ENCODE measurements at regions not wholly inside any gene's neighbourhood (a gene's known extent, or its start where the extent isn't known, plus 50 kb on each side); places are given as distances from the start of the nearest gene placed in this dataset.

DNA sequence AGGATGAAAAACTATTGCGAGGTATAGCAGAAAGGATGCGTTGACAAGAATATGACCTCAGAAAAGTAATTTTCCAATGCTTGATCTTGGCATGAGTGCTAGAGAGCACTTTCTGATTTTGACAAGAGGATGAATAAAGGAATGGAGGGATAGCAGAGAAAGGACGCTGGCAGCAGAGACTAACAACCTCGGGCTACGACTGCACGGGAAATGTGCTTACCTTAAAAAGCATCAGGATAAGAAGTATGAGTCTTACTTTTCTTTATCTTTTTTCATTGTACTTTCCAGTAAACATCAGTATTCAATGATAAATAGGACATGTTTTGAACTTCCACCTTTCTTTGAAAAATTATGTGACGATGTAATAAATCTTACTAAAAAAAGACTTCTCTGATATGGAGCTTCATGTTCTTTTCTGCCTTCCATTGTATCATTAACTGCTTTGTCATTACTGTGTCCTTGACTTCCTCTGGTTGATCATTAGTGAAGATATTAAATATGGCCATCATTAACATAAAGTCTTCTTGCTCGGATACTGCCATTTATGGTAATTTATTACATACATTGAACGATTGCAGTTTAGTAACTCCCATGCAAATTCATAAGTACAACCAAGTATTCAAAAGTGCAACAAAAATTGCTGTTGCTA is 265.6 kb downstream of the DSEL start:
- TF ChIP-seq CTCF (conservative IDR thresholded peaks at IDR 0.05; ENCODE audit: low read depth, low read length), result no peak
- DNase-seq (ENCODE audit: low read depth), result no peak
- no peak overlapping the region for H3K4me3 ChIP-seq (ENCODE audit: low read length)

GRCh38 chr18:67243799-67244587 is 272.5 kb downstream of the DSEL start:
- no peak for DNase-seq (ENCODE audit: low read depth)
- no peak for TF ChIP-seq CTCF (conservative IDR thresholded peaks at IDR 0.05; ENCODE audit: low read depth, low read length)
- no peak overlapping the region for H3K4me3 ChIP-seq (ENCODE audit: low read length)

DNA sequence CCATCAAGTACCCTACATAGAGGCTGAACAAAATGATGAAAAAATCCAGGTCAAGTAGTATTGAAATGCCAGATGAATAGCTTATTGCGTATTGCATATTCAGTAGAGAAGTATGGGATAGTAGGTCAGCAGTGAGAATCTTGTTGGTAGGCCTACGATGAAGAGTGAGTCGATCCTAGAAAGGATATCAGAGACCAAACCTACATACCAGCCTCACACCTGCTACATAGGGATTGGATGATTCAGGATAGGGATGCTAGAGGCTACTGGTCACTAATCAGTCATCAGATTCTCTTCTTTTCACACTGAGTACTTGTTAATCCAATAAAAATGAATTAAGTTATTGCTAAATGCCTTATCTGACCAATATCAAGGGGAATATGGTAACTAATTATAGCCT is 274.5 kb downstream of the DSEL start:
- no peak for DNase-seq (ENCODE audit: low read depth)
- no peak overlapping the region for H3K4me3 ChIP-seq (ENCODE audit: low read length)
- no peak for TF ChIP-seq CTCF (conservative IDR thresholded peaks at IDR 0.05; ENCODE audit: low read depth, low read length)

DNA sequence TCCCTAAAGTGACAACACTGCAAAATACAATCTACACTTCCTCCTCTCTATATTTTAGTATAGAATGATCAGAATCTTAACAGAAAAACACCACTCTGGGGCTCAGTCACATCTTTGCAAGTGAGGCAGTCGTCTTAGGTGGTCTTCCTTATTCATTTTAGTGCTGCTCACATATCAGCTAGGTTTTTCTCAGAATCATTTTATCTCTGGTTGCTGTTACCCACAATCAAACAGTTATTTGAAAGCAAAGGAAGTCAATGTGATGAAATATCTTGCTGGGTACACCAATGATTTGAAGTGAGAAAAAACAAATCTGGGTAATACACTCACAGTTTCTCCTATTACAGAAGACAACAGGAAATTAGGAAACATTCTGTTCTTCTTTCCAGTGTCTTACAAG is 275.2 kb downstream of the DSEL start:
- no peak overlapping the region for H3K4me3 ChIP-seq (ENCODE audit: low read length)
- no peak for TF ChIP-seq CTCF (conservative IDR thresholded peaks at IDR 0.05; ENCODE audit: low read depth, low read length)
- DNase-seq (ENCODE audit: low read depth), result no peak

GRCh38 chr18:67239826-67240225 is 276.7 kb downstream of the DSEL start:
- no peak for DNase-seq (ENCODE audit: low read depth)
- no peak overlapping the region for H3K4me3 ChIP-seq (ENCODE audit: low read length)
- no peak for TF ChIP-seq CTCF (conservative IDR thresholded peaks at IDR 0.05; ENCODE audit: low read depth, low read length)

DNA sequence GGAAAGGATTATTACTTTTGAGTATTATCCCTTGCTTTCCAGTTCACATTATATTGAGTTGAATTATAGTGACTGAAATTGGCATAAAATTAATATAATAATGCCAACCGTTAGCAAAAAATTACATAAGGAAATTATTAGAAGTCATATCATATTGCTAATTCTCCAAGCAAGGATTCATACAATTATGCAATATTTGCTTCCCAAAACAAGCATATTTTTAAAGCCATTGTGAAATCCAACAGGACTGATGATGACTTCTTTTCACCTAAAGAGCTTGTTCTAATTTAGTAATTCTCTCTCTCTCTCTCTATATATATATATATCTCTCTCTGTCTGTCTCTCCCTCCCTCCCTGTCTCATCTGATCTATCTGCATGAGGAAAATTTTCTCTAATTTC is 283.5 kb downstream of the DSEL start:
- no peak for DNase-seq (ENCODE audit: low read depth)
- TF ChIP-seq CTCF (conservative IDR thresholded peaks at IDR 0.05; ENCODE audit: low read depth, low read length), result no peak
- no peak overlapping the region for H3K4me3 ChIP-seq (ENCODE audit: low read length)

GRCh38 chr18:67232406-67232805 is 284.1 kb downstream of the DSEL start:
- DNase-seq (ENCODE audit: low read depth), result peak; percentile 51
- TF ChIP-seq CTCF (conservative IDR thresholded peaks at IDR 0.05; ENCODE audit: low read depth, low read length), result no peak
- peak overlapping the region; percentile 26 for H3K4me3 ChIP-seq (ENCODE audit: low read length)
